Esophagus squamous epithelium (tissue), 5 donors: ENCODE measurements at regions not wholly inside any gene's neighbourhood (a gene's known extent, or its start where the extent isn't known, plus 50 kb on each side); places are given as distances from the start of the nearest gene placed in this dataset.

ENCODE experiments used
- DNase-seq: peaks from one replicate; lab custom pipeline; 2025; lab: John Stamatoyannopoulos, UW
- H3K27ac ChIP-seq, 4 donors: fragments of 200-600 bp; sonication (generic); one replicate each; pipeline ENCODE4 v1.5.1; 2016 to 2019; ENCODE audit warnings: mild to moderate bottlenecking in 1 of 4
- H3K27me3 ChIP-seq, 4 donors: fragments of 200-600 bp; sonication (generic); 1 replicate in 3 of 4; 2 replicates in 1 of 4; pipeline versions ENCODE4 v1.5.1 to v1.6.0; 2017 to 2021; ENCODE audit warnings: antibody characterized with exemption in 1 of 4
- H3K36me3 ChIP-seq, 3 donors: fragments of 200-600 bp; sonication (generic); one replicate each; pipeline ENCODE4 v1.5.1; 2016 to 2019
- H3K4me1 ChIP-seq, 3 donors: fragments of 200-600 bp; sonication (generic); one replicate each; pipeline ENCODE4 v1.5.1; 2017 to 2019
- H3K4me3 ChIP-seq, 4 donors: fragments of 200-600 bp; sonication (generic); 1 replicate in 3 of 4; 2 replicates in 1 of 4; pipeline ENCODE4 v1.5.1; 2016 to 2019; ENCODE audit warnings: mild to moderate bottlenecking in 2 of 4, moderate library complexity in 1 of 4
- H3K9me3 ChIP-seq, 3 donors: fragments of 200-600 bp; sonication (generic); one replicate each; pipeline ENCODE4 v1.5.1; 2016 to 2019
- CTCF ChIP-seq, 6 experiments: fragments of 450-650 bp in 4 of 6; fragments of 200-600 bp in 2 of 6; sonication (generic) in 2 of 6; IDR thresholded peaks; one replicate each; pipeline ENCODE4 v1.5.1; 2016 to 2019; ENCODE audit warnings: antibody characterized with exemption in 6 of 6, mild to moderate bottlenecking in 4 of 6, moderate library complexity in 4 of 6
- POLR2A ChIP-seq, 4 donors: fragments of 450-650 bp; IDR thresholded peaks; one replicate each; pipeline ENCODE4 v1.6.1; 2017; ENCODE audit warnings: antibody characterized with exemption in 4 of 4, mild to moderate bottlenecking in 4 of 4, moderate library complexity in 3 of 4
- WGBS, 2 donors: methylation state at CpG; one replicate each; pipeline ENCODE4 v1.1.5; 2018; 5-methylcytosine and 5-hydroxymethylcytosine counted together
- intact Hi-C: fragments of 100-400 bp; cut with DNase I; formaldehyde crosslinking; loops from one replicate; pipeline ENCODE4 v1.15.0; 2022
- donor health status: DM: yes; HTN: yes; CAD: no.

- H3K9me3 ChIP-seq: no peaks in the 10 kb centered on the region
- TF ChIP-seq CTCF (IDR thresholded peaks at IDR 0.05) (no peak), POLR2A (IDR thresholded peaks at IDR 0.05) (no peak)
- no peaks in the 10 kb centered on the region for H3K4me1 ChIP-seq
- H3K4me3 ChIP-seq: no peak overlapping the region
- intact Hi-C loops: no loop called here
- no peaks in the 10 kb centered on the region for H3K27me3 ChIP-seq
- no peak for DNase-seq
- H3K36me3 ChIP-seq: no peaks in the 10 kb centered on the region
- WGBS, 2 donors: 40 to 48% methylated on average over 3 of the region's 3 CpGs
- H3K27ac ChIP-seq: no peak overlapping the region
These were observed 586.8 kb upstream of the MAP3K7 start for GRCh38 chr6:91173651-91174050.

DNA sequence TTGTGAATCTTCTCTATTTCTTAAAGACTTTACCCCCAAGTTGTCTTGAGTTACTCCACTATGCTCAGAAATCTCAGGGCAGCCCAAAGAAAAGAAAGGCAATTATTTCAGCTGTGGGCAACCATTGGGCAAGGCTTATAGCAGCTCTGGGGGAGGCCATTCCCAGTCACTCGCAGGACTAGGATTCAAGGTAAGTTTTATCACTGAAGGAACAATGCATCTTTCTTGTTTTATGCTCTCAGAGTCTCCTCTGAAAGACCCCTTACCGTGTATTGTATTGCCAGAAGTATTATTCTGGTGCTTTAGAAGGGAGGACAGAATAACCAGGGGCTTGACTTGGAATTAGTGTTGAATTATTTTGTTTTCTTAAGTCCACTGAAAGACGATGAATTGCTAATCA, 586.3 kb upstream of the MAP3K7 start:
- no peak for DNase-seq
- Histone ChIP-seq H3K4me1 (no peaks in the 10 kb centered on the region), H3K27ac (no peak overlapping the region), H3K36me3 (no peaks in the 10 kb centered on the region), H3K9me3 (no peaks in the 10 kb centered on the region), H3K4me3 (no peak overlapping the region), H3K27me3 (no peaks in the 10 kb centered on the region)
- WGBS, 2 donors: 59 to 74% methylated on average over 3 of the region's 3 CpGs
- intact Hi-C loops: no loop called here
- TF ChIP-seq POLR2A (IDR thresholded peaks at IDR 0.05) (no peak), CTCF (IDR thresholded peaks at IDR 0.05) (no peak)

DNA sequence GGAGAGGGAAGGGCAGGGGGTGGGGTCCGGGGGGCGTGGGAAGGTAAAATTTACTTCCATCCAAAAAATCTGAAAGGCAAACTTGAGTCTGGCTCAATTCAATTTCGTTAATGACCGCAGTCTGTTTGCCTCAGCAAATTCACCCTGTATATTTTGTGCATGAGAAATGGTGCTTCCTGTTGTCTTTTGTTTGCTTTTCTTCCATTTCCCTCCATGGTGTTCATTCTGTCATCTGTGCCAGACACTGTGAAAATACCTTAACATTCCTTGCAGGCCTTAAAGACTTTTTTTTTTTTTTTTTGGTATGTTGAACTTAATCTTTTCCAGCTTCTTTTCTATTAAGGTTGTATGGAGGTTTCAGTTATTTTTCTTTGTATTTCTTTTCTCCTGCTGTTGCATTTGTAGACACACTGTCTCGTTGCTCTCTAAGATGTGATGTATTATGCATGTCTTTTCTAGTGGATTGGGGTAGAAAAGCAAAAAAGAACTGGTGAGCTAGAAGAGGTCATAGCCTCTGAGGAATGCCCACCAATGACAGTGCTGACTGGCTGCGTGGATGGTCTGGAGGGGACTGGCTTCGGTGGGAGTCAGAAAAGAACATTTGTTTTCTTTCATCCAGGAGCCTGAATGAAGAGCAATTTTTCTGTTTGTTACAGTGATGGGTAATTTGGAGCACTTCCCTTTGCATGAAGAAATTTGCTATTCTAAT, 585.0 kb upstream of the MAP3K7 start:
- no peak for DNase-seq
- no peak for TF ChIP-seq CTCF (IDR thresholded peaks at IDR 0.05)
- TF ChIP-seq POLR2A (IDR thresholded peaks at IDR 0.05): no peak
- no peaks in the 10 kb centered on the region for H3K9me3 ChIP-seq
- H3K4me3 ChIP-seq: no peak overlapping the region
- intact Hi-C loops: no loop called here
- no peaks in the 10 kb centered on the region for H3K4me1 ChIP-seq
- no peak overlapping the region for H3K27ac ChIP-seq
- 47 to 50% methylated on average over 7 of the region's 7 CpGs for WGBS, 2 donors
- H3K27me3 ChIP-seq: no peaks in the 10 kb centered on the region
- no peaks in the 10 kb centered on the region for H3K36me3 ChIP-seq

- no peak overlapping the region for H3K4me3 ChIP-seq
- TF ChIP-seq CTCF (IDR thresholded peaks at IDR 0.05): no peak
- no peak for TF ChIP-seq POLR2A (IDR thresholded peaks at IDR 0.05)
- DNase-seq: no peak
These were observed 581.0 kb upstream of the MAP3K7 start for GRCh38 chr6:91167846-91168245.

GRCh38 chr6:91166271-91167046, 579.6 kb upstream of the MAP3K7 start:
- Histone ChIP-seq H3K27ac (no peak overlapping the region), H3K36me3 (no peaks in the 10 kb centered on the region), H3K4me1 (no peaks in the 10 kb centered on the region), H3K27me3 (no peaks in the 10 kb centered on the region), H3K9me3 (no peaks in the 10 kb centered on the region), H3K4me3 (no peak overlapping the region)
- no peak for TF ChIP-seq CTCF (IDR thresholded peaks at IDR 0.05)
- no peak for TF ChIP-seq POLR2A (IDR thresholded peaks at IDR 0.05)
- no peak for DNase-seq
- WGBS, 2 donors: 62 to 70% methylated on average over 9 to 11 of the region's 11 CpGs
- intact Hi-C loops: no loop called here

More at GRCh38 chr6:91167846-91168245, 581.0 kb upstream of the MAP3K7 start:
- no peaks in the 10 kb centered on the region for H3K9me3 ChIP-seq
- H3K27me3 ChIP-seq: no peaks in the 10 kb centered on the region
- no peaks in the 10 kb centered on the region for H3K36me3 ChIP-seq
- H3K4me1 ChIP-seq: no peaks in the 10 kb centered on the region
- intact Hi-C loops: no loop called here
- 22 to 33% methylated on average over 2 to 3 of the region's 3 CpGs for WGBS, 2 donors
- H3K27ac ChIP-seq: no peak overlapping the region
